ENCODE measurements at regions not wholly inside any gene's neighbourhood (a gene's known extent, or its start where the extent isn't known, plus 50 kb on each side); places are given as distances from the start of the nearest gene placed in this dataset.

- TF ChIP-seq EZH2 (IDR thresholded peaks at IDR 0.05; ENCODE audit: low read length, missing control alignments), result no peak
- TF ChIP-seq, protein P1, sequence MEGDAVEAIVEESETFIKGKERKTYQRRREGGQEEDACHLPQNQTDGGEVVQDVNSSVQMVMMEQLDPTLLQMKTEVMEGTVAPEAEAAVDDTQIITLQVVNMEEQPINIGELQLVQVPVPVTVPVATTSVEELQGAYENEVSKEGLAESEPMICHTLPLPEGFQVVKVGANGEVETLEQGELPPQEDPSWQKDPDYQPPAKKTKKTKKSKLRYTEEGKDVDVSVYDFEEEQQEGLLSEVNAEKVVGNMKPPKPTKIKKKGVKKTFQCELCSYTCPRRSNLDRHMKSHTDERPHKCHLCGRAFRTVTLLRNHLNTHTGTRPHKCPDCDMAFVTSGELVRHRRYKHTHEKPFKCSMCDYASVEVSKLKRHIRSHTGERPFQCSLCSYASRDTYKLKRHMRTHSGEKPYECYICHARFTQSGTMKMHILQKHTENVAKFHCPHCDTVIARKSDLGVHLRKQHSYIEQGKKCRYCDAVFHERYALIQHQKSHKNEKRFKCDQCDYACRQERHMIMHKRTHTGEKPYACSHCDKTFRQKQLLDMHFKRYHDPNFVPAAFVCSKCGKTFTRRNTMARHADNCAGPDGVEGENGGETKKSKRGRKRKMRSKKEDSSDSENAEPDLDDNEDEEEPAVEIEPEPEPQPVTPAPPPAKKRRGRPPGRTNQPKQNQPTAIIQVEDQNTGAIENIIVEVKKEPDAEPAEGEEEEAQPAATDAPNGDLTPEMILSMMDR (conservative IDR thresholded peaks at IDR 0.05 in 1 of 2, IDR thresholded peaks at IDR 0.05 in 1 of 2; ENCODE audit: low read depth in 1 of 2, low read length in 2 of 2), result no peak
Measured at GRCh38 chr1:8115031-8115768, 89.1 kb upstream of the ERRFI1 start.
